EH (cell line): ENCODE measurements at regions not wholly inside any gene's neighbourhood (a gene's known extent, or its start where the extent isn't known, plus 50 kb on each side); places are given as distances from the start of the nearest gene placed in this dataset.
"Not testable (repeated sequence)": the region's sequence is repeated elsewhere in the genome, so short reads cannot be mapped to it uniquely, and the experiment has no call there.

Experiments
- DNase-seq: peaks from one replicate; pipeline ENCODE4 v3.0.0-alpha.2; 2015; ENCODE audit warnings: low read depth

DNA sequence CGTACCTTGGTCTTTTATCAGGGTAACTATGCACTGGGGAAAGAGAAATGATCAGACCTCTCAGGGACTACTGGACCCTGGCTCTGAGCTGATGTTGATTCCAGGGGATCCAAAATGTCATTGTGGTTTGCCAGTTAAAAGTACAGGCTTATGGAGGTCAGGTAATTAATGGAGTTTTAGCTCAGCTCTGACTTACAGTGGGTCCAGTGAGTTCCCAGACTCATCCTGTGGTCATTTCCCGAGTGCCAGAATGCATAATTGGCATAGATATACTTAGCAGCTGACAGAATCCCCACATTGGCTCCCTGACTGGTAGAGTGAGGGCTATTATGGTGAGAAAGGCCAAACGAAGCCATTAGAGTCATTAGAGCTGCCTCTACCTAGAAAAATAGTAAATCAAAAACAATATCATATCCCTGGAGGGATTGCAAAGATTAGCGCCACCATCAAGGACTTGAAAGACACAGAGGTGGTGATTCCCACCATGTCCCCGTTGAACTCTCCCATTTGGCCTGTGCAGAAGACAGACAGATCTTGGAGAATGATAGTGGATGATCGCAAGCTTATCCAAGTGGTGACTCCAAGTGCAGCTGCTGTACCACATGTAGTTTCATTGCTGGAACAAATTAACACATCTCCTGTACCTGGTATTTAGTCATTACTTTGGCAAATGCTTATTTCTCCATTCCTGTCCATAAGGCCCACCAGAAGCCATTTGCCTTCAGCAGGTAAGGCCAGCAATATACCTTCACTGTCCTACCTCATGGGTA, 152.4 kb downstream of the THBS2 start:
- DNase-seq: peak; percentile 60

DNA sequence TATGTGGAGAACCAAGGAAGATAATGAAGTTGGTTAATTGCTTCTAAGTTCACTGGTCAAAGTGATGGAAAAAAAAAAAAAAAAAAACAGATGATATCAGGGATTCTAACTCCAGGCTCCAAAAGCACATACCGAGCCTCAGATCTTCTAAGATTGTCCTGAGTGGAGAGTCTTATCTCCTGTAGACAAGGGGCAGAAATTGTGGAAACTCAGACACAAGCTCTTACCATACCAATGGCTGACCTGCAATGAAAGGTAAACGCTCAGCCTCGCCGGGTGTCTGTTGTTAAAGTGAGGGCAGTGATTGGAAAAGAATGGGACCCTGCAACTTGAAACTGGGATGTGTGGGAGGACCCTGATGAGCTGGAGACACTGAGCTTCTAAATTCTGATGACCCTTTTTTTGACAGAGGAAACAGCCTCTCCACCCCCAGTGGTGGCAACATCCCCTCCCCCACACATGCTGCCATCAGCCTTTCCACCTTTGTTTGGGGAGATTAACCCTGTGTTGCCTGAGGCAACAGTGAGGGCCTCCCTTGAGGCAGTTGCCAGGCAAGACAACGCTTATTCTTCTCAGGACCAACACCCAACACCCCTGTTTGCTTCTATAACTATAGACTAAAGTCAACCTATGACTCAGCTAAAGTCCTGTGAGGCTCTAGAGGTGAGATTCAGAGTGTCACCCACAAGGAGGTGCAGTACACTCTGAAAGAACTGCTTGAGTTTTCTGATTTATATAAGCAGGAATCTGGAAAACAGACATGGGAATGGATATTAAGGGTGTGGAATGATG, 154.0 kb downstream of the THBS2 start:
- DNase-seq: peak; percentile 72

DNA sequence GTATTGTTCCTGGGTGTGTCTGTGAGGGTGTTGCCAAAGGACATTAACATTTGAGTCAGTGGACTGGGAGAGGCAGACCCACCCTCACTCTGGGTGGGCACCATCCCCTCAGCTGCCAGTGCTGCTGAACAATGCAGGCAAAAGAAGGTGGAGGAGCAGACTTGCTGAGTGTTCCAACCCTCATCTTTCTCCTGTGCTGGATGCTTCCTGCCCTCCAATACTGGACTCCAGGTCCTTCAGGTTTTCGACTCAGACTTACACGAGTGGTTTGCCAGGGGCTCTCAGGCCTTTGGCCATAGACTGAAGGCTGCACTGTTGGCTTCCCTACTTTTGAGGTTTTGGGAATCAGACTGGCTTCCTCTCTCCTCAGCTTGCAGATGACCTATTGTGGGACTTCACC, 155.0 kb downstream of the THBS2 start:
- DNase-seq: not testable (repeated sequence)

DNA sequence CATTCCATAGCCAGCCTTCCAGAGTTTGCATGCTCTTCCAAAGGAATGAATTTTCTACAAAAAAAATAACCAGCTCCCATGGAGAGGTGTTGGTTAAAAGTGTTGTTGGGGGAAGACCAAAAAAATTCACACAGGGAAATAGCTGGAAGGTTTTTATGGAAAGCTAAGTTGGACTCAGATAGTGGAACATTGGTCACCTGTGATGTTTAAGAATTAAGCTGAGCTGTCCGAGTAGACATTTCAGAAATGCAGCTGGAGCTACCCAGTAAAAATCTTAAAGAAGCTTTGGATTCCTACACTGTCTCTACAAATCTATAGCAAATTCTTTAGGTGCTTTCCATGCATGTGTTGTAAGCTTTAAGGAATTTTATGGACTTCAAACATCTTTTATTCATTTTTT, 155.5 kb downstream of the THBS2 start:
- DNase-seq: peak; percentile 66

DNA sequence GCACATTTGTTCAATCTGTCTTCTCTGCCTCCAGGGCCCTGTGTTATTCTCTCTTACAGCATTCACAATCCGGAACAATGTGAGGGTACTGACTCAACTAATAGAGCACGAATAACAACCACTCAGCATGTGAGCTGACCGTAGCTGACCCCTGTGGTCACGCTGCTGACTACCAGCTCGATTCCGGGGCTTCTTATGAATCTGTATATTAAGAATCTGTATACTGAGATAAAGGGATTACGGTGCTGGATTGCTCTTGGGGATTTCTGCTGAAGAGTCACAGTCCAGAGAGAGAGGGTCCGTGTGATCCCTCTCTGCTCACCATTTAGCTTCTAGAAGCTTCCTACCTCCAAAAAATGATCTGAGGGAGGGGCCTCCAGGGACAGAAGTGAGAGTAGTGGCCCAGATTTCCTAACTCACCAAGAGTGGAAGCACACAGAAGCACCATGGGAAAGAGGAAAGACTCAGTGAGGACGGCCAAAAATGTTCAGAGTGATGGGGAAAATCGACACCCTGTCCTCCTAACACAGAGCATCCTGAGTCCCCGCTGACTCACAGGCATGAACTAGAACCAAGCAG, 156.2 kb downstream of the THBS2 start:
- peak; percentile 100 for DNase-seq

DNA sequence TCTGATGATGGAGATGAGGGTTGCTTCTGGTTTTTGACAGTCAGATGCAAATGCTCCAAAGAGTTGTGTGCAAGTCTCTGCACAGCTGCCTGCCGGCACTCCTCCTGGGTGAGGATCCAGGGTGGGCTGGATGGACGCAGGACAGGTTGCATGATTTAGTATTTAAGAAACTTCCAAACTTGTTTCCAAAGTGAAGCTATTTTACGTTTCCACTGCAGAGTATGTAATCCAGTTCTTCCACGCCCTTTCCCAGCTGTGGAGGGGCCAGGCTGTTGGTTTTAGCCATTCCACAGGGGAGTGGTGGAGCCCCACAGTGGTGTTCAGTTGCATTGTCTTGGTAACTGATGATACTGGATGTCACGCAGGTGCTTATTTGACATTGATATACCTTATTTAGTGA, 157.3 kb downstream of the THBS2 start:
- peak; percentile 32 for DNase-seq

DNA sequence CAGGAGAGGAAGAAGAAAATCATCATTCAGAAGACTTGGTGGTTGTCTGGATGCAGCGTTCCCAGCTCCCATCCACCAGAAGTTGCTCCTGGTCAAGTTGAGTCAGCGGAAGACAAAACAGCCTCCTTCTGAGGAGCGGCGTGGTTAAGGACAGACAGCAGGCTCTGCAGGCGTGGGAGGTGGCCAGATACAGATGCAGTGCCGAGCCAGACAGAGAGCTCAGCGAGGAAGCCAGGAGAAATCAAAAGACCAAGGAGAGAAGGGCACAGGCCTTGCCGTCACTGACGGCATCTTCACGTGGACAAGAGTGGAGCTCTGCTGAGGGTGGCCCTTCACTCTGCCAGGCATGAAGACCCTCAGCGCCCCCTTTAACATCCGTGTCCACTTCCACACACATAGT, 158.5 kb downstream of the THBS2 start:
- DNase-seq: no peak

DNA sequence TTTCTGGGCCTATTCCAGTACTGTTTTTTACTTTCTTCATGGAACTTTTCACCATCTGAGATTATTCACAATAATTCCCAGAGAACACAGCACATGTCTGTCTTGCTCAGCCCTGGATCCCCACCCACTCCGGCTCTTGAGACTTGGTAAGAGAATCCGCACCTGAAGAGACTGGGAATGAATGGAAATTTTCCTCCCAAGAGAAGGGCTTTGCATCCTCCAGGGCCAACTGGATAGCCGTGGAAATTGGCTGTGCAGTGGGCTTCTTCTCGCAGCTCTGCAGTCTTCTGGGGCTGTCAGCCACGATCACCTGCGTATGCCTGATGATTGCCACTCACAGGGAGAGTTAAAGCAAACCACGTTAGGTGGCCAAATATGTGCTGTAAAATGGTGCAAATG, 159.1 kb downstream of the THBS2 start:
- no peak for DNase-seq

DNA sequence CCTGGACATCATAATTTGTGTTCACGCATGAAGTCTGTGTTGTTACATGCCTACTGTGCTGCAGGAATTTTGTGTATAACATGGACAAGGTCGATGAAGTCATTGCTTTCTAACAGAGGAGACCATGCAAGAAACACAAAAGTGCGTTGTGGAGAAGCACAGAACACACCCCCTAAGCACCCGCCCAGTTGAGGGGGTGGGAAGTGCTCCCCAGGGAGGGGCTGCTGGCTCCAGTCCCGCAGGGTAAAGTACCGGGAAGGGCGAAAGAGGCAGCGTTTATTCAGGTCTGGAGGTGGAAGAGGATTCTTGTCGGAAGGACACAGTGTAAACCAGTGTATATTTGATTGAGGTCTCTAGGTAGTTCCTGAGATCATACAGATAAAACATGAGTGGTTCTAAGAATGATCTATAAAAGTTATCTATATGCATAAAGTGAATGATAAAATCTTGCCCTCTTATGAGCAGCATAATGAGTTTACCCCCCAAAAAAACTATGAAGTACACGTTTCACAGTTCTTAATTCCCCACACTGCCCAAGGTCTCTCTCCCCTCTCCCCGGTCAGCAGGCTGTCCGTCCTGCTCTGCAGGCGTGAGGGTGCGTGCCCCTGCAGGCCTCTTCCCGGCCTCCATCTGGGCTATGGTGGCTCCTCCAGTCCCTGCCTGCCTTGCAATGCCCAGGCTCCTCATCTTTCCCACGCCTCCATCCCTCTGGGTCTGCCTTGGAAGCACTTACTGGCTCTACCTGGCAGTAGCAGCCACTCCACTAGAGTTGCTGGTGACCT, 159.7 kb downstream of the THBS2 start:
- DNase-seq: no peak

DNA sequence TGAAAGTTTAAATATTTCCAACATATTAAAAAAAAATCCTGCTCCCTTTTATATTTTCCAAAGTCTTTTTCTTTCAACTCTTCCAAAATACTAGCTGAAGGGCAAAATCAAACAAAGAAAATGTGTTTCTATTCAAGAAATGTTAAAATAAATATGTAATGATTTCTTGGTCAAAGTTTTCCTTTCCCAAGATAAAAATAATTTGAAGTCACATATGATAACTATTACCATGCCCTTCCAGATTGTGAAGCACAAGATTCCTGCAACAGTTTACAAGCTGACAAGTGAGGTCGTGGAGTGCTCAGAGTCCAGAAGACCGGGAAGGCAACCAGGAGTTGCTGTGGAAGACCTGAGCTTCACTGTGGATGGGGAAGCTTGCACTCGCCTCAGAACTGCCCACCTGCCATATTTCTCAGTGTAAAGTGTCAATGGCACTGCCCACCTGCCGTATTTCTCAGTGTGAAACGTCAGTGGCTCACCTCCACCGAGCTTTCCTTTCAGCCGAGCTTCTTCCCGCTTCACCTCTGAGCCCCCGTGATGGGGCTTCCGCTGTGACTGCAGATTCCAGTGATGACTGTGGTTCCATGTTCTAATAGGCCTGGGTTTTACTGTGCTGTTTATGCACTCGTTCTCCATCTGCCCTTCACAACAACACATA, 160.5 kb downstream of the THBS2 start:
- DNase-seq: peak; percentile 70

DNA sequence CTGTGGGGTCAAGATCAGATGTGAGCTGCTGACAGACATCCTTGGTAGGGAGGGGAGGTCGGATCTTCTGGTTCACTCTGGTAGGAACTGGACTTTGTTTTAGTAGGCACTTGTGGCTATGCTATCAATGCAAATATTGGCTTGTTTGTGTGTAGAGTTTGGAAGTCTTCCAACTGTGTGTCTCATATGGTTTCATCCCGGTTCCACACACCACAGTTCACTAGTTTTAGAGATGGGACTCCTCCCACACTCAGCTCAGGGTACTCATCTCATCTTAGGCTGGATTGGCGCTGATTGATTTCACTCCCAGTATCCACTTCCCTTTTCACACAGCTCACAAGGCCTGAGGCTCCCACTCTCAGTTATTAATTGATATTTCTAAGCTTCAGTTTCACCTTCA, 161.3 kb downstream of the THBS2 start:
- DNase-seq: peak; percentile 41

DNA sequence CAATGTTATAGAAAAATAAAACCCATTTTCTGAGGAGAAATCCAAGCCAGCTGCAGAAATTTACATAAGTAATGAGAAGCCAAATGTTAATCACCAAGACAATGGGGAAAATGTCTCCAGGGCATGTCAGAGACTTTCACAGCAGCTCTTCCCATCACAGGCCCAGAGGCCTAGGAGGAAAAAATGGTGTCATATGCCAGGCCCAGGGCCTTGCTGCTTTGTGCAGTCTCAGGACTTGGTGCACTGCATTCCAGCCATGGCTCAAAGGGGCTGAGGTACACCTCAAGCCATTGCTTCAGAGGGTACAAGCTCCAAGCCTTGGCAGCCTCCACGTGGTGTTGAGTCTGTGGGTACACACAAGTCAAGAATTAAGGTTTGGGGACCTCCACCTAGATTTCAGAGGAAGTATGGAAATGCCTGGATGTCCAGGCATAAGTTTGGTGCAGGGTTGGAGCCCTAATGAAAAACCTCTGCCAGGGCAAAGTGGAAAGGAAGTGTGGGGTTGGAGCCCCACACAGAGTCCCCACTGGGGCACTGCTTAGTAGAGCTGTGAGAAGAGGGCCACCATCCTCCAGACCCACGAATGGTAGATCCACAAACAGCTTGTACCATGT, 163.0 kb downstream of the THBS2 start:
- DNase-seq: not testable (repeated sequence)

DNA sequence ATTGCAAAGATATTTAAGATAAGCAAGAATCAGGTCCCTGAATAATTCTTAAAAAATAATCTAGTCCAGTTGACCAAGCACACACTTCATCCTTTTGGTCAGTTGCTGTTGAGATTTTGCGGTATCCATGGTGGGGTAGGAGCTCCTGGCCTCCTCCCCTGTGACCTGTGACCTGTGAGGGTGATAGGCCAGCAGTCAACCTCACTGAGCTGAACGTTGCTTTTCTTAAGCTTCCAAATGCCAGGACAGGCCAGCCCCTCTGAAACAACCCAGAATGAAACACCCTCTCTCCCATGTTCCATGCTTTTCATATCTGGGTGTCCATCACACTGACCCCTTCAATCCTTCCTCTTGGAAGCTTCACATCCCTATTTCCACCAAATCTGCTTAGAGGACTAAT, 164.9 kb downstream of the THBS2 start:
- no peak for DNase-seq

DNA sequence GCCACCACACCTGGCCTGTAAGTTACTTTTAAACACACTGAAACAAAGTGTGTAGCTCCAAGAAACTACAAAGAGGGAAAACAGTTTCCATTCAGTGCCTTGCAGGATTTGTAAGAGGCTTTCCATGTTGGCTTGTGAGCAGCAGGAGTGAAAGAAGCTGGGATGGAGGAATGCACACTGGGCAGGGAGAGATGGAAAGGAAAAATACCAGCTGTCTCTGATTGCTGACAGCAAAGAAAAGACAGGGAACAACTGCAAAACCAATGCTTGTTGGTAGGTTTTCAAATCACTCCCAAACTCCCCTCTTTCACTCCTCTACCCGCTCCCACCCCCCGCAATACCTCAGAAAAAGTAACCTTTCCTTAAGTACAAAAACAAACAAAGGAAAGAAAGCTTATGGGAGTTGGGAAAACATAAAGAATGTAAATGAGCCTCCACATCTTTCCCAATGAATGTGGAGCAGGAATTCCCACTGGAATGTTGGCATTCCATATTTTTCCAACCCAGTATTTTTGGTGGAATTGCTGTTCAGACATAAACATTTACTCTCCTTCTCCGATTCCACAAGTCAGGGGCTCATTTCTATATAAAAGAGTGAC, 166.1 kb downstream of the THBS2 start:
- peak; percentile 77 for DNase-seq

DNA sequence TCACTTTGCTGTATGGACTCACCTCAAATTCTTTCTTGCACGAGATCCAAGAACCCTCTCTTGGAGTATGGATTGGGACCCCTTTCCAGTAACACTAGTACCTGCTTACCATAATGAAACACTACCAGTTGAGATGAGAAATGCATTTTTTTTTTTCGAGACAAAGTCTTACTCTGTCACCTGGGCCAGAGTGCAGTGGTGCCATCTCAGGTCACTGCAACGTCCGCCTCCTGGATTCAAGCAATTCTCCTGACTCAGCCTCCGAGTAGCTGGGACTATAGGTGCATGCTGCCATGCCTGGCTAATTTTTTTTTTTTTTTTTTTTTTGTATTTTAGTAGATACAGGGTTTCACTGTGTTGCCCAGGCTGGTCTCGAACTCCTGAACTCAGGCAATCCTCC, 167.0 kb downstream of the THBS2 start:
- not testable (repeated sequence) for DNase-seq

DNA sequence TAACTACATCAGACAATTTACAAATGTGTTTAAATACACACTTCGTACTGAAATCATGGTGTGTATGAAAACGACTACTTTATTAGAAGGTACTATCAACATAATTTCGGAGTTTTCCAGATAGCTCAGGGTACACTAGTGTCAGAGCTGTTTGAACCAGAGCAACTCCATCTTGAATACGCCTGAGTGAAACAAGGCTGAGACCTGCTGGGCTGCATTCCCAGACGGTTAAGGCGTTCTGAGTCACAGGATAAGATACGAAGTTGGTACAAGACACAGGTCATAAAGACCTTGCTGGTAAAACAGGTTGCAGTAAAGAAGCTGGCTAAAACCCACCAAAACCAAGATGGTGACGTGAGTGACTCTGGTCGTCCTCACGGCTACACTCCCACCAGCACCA, 167.6 kb downstream of the THBS2 start:
- no peak for DNase-seq

DNA sequence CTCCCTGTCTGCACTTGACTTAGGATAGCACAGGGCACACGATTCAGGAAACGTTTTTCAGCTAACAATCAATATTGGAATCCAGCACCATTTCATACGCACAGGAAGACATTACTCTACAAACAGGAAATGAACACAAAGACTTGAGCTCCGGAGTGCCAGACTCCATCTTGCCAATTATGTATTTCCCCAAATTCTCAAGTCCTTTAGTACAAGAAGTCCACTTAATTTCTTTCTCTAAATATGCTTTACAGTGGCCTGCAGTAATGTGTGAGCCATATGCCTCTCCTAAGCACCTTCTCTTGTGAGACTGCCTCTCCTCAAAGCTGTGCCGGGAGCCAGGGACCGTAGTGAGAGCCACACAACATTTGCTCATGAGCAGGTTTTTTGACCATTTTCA, 168.2 kb downstream of the THBS2 start:
- no peak for DNase-seq

DNA sequence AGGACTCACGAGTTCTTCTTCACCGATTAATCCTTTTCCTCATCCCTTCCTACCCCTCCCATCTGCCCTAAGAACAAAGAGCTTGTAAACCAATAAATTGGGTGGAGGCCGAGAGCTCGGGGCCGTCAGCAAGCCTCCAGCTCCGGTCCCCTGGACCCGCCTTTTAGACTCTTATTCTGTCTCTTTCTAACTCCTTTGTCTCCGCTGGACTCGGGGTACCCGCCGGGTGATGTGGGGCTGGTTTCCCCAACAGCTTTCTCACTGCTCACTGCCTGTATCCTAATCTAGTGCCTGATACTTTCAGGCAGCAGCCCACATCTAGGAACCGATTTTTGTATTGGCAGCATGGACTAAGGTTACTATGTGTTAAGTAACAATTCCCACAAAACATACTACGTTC, 169.1 kb downstream of the THBS2 start:
- not testable (repeated sequence) for DNase-seq

DNA sequence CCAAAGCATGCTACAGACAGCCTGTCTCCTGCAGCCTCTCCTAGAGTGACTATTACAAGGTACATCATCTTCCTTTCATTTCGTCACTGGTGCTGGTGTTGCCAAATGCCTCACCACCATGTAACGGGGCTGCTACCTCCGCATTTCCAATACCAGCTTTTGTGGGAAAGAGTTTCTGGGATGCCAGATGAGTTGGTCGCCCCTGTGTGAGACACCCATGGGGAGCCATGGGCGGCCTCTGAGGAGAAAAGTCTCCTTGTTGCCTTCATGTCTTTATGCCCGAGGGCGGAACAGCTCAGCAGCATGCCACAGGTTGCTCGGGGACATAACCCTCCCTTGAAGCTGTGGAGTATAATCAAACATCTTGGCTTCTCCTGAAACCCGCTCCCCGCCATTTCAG, 169.6 kb downstream of the THBS2 start:
- DNase-seq: no peak

DNA sequence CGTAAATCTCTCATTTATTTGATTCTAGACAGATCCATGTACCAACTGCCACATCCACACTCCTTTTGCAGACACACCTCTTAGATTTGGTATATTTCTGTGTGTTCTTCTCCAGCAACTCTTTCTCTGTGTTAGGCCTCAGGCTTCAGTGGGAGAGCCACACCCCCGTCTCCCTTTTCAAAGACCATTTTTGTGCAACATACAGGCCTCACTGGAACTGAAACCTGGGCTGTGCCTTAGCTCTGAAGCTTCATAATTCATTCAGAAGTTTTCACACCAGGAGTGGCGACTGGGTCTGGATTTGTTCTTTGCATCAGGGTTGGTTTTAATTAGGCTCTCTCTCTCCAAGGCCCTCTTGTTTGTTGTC, 170.2 kb downstream of the THBS2 start:
- no peak for DNase-seq
